Skin epidermis (tissue), 12 donors: ENCODE measurements at regions not wholly inside any gene's neighbourhood (a gene's known extent, or its start where the extent isn't known, plus 50 kb on each side); places are given as distances from the start of the nearest gene placed in this dataset.

ENCODE experiments used
- H3K27ac ChIP-seq, 21 experiments: fragments of 200-600 bp; sonication (generic) in 11 of 21; one replicate each; pipeline ENCODE4 v1.5.0; 2020; ENCODE audit warnings: mild to moderate bottlenecking in 3 of 21, inconsistent platforms in 2 of 21, moderate library complexity in 2 of 21
- H3K4me3 ChIP-seq, 7 experiments: fragments of 200-600 bp; sonication (generic) in 2 of 7; one replicate each; pipeline ENCODE4 v1.5.0; 2020; ENCODE audit warnings: inconsistent platforms in 2 of 7, mild to moderate bottlenecking in 2 of 7, moderate library complexity in 1 of 7

DNA sequence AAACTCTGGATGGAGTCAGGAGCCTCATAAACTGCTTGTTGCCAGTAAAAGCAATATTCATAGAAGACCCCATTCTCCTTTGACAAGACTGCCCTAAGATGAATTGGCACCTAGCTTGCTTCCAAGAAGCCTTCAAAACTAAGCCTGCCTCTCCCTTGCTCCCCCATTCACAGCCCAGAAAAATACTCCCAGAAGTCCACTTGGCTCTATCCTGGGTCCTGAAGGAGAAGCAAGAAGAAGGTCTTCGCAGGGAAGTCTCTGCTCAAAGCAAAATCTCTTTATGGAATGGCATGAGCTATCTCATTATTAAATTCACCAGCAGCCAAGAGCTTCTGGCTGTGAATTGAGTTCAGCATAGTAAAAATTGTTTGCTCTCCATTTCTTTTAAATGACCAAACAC, 230.2 kb upstream of the ARRDC4 start:
- H3K4me3 ChIP-seq, result no peak overlapping the region
- H3K27ac ChIP-seq, result no peak overlapping the region

GRCh38 chr15:97731859-97732258, 228.6 kb upstream of the ARRDC4 start:
- no peak overlapping the region for H3K4me3 ChIP-seq
- no peak overlapping the region for H3K27ac ChIP-seq

DNA sequence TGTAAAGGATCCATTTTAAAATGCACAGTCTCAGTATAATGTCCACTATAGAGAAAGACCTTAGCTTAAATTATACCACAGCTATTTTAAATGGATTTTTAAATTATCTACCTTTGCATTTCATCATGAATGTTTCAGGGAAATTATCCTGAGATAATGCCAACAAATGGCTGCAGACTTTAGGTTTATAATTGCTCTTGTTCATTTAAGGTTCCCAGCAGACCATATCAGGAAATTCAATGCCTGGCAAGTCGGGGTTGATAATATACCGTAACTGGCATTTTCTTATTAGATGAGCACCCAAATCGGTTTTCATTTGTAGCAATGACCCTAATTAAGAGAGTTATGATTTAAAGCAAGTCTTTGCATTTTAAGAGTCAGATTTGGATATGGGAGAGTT, 227.1 kb upstream of the ARRDC4 start:
- no peak overlapping the region for H3K27ac ChIP-seq
- no peak overlapping the region for H3K4me3 ChIP-seq

DNA sequence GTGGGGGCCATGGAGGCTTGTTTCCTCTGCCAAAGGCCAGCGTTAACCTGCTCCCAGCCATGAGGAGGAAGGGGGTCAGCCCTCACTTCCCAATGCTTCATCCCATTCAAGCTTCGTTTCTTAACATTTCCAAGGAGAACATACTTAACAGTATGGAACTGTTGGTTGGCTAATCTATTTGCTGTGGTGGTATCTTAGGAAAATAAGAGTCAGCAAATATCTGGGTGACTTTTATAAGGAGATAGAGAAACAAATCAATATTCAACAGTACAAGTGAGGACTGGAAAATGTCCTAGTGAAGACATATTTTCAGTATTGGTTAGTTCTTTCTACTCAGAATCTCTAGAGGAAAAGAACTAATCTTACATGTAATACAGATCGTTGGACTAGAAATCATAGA, 223.8 kb upstream of the ARRDC4 start:
- no peak overlapping the region for H3K4me3 ChIP-seq

GRCh38 chr15:97745481-97746071, 214.9 kb upstream of the ARRDC4 start:
- no peak overlapping the region for H3K27ac ChIP-seq
- H3K4me3 ChIP-seq, result no peak overlapping the region

More for the DNA sequence above, 223.8 kb upstream of the ARRDC4 start:
- no peak overlapping the region for H3K27ac ChIP-seq

DNA sequence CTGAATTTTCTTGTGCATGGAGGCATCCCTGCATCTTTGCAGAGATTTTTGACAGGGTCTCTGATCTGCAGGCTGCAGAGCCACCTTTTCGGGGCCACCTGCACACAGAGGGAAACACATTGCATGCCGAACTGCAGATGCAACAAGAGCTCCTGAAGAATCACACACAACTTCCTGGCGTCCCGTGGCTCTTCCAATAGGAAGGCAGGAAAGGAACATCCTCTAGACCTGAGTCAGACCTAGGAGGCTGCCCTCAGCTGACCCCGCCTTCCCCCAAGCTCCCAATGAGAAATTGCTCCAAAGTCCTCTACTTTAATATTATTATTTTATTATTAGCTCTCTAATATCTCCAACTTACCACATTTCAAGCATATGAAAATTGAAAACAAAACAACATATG, 213.2 kb upstream of the ARRDC4 start:
- Histone ChIP-seq H3K27ac (no peak overlapping the region), H3K4me3 (no peak overlapping the region)

- no peak overlapping the region for H3K4me3 ChIP-seq
- H3K27ac ChIP-seq, result no peak overlapping the region
Observed at GRCh38 chr15:97748576-97748975, 211.9 kb upstream of the ARRDC4 start.

DNA sequence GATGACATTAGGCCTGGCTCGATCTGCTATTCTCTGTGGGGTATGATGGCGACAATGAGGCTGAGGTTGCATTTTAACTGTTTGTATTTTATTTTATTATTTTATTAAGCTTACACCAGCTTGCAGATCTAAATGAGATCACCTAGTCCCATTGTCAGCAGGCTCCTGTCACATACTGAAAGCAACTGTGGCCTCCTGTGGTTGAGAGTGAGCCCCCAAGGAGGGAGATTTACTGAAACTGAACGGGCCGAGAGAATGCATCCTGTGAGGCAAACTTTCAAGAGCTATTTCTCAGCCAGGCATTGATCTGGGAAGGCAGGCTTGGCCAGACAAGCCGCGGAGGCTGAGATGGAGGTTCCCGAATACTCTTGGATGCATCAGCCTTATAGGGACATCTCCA, 210.4 kb upstream of the ARRDC4 start:
- no peak overlapping the region for H3K27ac ChIP-seq
- H3K4me3 ChIP-seq, result no peak overlapping the region

- H3K4me3 ChIP-seq, result no peak overlapping the region
- no peak overlapping the region for H3K27ac ChIP-seq
Observed at GRCh38 chr15:97755726-97756125, 204.8 kb upstream of the ARRDC4 start.

GRCh38 chr15:97759363-97759762, 201.1 kb upstream of the ARRDC4 start:
- no peak overlapping the region for H3K27ac ChIP-seq

DNA sequence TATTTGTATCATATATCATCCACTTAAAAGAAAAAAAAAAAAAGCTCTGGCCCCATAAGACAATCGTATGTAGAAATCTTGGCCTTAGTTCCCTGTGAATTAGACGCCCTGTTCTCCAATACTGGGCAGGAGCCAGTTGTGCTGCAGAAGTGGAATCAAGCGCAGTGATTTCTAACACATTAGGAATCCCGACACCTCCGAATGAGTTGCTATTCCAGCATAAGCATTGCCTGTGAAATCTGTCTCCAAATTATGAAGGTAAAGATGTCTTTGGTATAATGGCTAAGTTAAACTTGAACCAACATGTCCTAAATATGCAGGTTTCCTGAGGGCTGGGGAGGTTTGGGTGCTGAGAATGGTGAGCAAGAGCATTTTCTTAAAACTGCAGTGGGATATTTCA, 199.4 kb upstream of the ARRDC4 start:
- H3K27ac ChIP-seq, result no peak overlapping the region
- H3K4me3 ChIP-seq, result no peak overlapping the region

More at GRCh38 chr15:97759363-97759762, 201.1 kb upstream of the ARRDC4 start:
- no peak overlapping the region for H3K4me3 ChIP-seq

GRCh38 chr15:97783240-97783639, 177.3 kb upstream of the ARRDC4 start:
- no peak overlapping the region for H3K4me3 ChIP-seq
- H3K27ac ChIP-seq, result no peak overlapping the region

- H3K4me3 ChIP-seq, result no peak overlapping the region
- no peak overlapping the region for H3K27ac ChIP-seq
Observed at GRCh38 chr15:97786741-97787140, 173.8 kb upstream of the ARRDC4 start.

- Histone ChIP-seq H3K27ac (no peak overlapping the region), H3K4me3 (no peak overlapping the region)
Observed at GRCh38 chr15:97790180-97790579, 170.3 kb upstream of the ARRDC4 start.

GRCh38 chr15:97791824-97792792, 168.4 kb upstream of the ARRDC4 start:
- H3K27ac ChIP-seq, result no peak overlapping the region

GRCh38 chr15:97804950-97805349, 155.6 kb upstream of the ARRDC4 start:
- H3K4me3 ChIP-seq, result no peak overlapping the region
- H3K27ac ChIP-seq, result no peak overlapping the region

More at GRCh38 chr15:97791824-97792792, 168.4 kb upstream of the ARRDC4 start:
- no peak overlapping the region for H3K4me3 ChIP-seq

DNA sequence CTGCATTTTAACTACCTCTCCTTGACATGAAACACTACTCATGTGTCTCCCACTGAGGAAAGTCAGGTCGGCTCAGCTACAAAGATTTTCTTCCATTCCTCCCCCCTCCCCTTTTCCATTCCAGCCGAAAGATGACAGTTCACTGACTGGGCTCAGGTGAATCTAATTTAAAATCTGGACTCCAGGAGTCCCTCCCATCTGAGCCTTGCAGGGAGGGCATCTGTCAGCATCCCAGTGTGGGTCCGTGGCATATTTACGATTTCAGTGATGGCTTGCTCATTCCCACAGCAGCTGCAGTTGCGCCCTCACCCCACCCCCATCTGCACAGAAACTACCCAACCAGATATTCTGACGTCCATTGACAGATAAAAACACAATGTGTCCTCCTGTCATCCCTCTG, 153.7 kb upstream of the ARRDC4 start:
- Histone ChIP-seq H3K27ac (no peak overlapping the region), H3K4me3 (no peak overlapping the region)

- H3K27ac ChIP-seq, result no peak overlapping the region
- H3K4me3 ChIP-seq, result no peak overlapping the region
Observed at GRCh38 chr15:97815835-97816234, 144.7 kb upstream of the ARRDC4 start.

- no peak overlapping the region for H3K4me3 ChIP-seq
- no peak overlapping the region for H3K27ac ChIP-seq
Observed at GRCh38 chr15:97817276-97817890, 143.1 kb upstream of the ARRDC4 start.

DNA sequence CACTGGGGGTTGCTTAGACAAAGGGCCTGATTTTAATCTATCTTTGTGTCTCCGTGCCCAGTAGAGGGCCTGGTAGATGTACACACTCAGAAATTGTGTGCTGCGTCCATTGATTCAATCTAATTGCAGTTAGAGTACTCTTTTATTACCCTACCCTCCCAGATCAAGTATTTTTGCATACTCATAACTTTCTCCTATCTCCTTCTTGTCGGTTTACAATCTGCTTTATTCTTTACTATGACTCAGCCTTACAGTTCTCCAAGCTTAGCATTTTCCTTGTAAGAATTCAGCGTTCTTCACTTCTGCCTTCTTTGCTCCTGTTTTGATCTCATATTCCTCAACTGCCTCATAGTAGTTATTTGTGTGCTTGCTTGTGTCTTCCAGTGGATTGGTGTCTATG, 124.5 kb upstream of the ARRDC4 start:
- H3K27ac ChIP-seq, result no peak overlapping the region
- no peak overlapping the region for H3K4me3 ChIP-seq

- H3K27ac ChIP-seq, result no peak overlapping the region
- H3K4me3 ChIP-seq, result no peak overlapping the region
Observed at GRCh38 chr15:97837896-97838295, 122.6 kb upstream of the ARRDC4 start.
